ENCODE measurements at regions not wholly inside any gene's neighbourhood (a gene's known extent, or its start where the extent isn't known, plus 50 kb on each side); places are given as distances from the start of the nearest gene placed in this dataset.

DNA sequence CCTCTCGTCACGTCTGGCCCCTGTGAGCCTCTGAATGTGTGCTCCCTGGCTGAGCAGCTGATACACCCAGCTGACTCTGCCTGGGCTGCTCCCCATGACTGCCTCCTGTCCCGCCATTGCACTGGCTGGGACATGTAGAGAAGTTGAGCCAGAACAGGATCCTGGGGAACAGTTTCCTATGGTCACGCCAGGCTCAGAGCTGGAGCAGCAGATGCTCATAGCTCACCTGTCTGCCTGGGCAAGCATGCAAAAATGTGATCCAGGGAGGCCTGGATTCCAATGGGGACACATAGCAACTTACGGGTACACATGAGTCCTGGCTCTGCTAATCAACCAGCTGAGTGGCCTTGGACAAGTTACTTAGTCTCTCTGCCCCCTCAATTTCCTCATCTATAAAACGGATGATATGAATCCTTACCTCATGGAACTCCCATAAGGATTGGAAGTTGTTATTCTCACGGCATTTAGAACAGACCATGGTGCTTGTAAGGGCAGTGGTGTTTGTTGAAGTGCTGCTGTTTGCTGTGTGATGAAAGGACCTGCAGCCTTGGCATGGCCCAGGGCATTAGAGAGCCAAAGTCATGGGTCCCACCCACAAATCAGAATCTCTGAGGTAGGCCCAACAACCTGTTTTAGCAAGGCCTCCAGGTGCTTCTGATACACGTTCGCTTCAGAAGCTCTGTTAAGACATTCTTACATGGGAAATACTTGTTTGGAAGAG lies 150.3 kb upstream of the VANGL1 start:
- Mint-ChIP-seq H3K9me3 (ENCODE audit: low read depth) (no peaks in the 10 kb centered on the region), H3K27ac (no peak overlapping the region), H3K4me1 (no peaks in the 10 kb centered on the region), H3K4me3 (no peak overlapping the region), H3K36me3 (ENCODE audit: low read depth) (no peaks in the 10 kb centered on the region), H3K27me3 (peaks cover 3% of the 10 kb centered on the region)
- POLR2A ChIA-PET = no interaction called here
- intact Hi-C loops (cut with DNase I, micrococcal nuclease) = loop anchor here in 1 of 2 experiments (10.0 kb wide), 1 partner anchor 57 kb away; no protein-coding TSS in a partner anchor
- CTCF ChIA-PET = interaction anchor here (1.0 kb wide), 1 partner anchor 19 kb away, joined by 3 read pairs; no protein-coding TSS in a partner anchor
- DNase-seq (no peak), ATAC-seq (no peak)

DNA sequence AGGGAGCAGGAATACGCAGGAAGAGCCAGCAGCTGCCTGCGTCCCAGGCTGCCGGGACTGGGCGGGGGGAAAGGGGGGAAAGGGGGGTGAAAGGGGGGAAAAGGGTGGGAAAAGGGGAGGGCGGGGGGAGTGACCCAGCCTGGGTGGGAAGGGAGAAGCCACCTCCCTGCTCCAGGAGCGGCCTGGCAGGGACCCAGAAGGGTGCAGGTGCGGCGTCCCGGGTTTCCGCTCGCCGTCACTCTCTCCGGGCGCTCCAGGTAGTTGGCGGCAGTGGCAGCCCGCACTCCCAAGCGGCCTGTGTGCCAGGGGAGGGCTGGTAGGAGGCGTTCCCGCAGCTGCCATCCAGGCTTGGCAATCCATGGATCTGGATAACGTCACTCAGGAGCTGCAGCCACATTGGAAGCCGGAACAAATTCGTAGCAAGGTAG lies 141.0 kb upstream of the NGF start:
- Mint-ChIP-seq H3K9me3 (ENCODE audit: low read depth) (no peaks in the 10 kb centered on the region), H3K27me3 (peaks cover 3% of the 10 kb centered on the region), H3K27ac (no peak overlapping the region), H3K4me1 (no peaks in the 10 kb centered on the region), H3K4me3 (no peak overlapping the region), H3K36me3 (ENCODE audit: low read depth) (no peaks in the 10 kb centered on the region)
- intact Hi-C loops (cut with DNase I, micrococcal nuclease) = loop anchor here in 1 of 2 experiments (10.0 kb wide), 1 partner anchor 344 kb away; no protein-coding TSS in a partner anchor
- no peak for ATAC-seq
- ChIA-PET POLR2A (no interaction called here), CTCF (no interaction called here)
- no peak for DNase-seq

DNA sequence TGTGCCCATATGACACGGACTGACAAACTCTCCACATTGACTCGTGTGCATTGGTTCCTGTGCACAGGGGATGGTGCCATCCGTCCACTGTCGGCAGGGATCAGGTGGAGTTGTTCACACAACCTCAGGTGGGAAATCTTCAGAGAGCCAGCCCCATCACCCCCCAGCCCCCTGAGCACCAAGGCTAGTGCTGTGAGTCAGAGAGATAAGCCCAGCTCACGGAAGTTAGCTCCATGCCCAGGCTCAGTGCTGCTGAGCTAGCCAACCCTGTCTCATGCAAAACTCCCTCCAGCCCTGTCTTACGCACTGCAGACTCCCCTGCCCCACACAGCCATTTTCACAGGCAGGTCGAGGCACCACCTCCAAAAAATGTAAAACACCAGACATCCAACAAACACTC lies 139.0 kb upstream of the NGF start:
- POLR2A ChIA-PET = no interaction called here
- no peak for ATAC-seq
- H3K4me1 Mint-ChIP-seq = no peaks in the 10 kb centered on the region
- no peak for DNase-seq
- H3K27me3 Mint-ChIP-seq = peaks cover 1% of the 10 kb centered on the region
- intact Hi-C loops (cut with DNase I, micrococcal nuclease) = loop anchor here in 1 of 2 experiments (10.0 kb wide), 1 partner anchor 342 kb away; no protein-coding TSS in a partner anchor
- H3K9me3 Mint-ChIP-seq (ENCODE audit: low read depth) = no peaks in the 10 kb centered on the region
- no peaks in the 10 kb centered on the region for H3K36me3 Mint-ChIP-seq (ENCODE audit: low read depth)
- no peak overlapping the region for H3K27ac Mint-ChIP-seq
- CTCF ChIA-PET = no interaction called here
- no peak overlapping the region for H3K4me3 Mint-ChIP-seq

DNA sequence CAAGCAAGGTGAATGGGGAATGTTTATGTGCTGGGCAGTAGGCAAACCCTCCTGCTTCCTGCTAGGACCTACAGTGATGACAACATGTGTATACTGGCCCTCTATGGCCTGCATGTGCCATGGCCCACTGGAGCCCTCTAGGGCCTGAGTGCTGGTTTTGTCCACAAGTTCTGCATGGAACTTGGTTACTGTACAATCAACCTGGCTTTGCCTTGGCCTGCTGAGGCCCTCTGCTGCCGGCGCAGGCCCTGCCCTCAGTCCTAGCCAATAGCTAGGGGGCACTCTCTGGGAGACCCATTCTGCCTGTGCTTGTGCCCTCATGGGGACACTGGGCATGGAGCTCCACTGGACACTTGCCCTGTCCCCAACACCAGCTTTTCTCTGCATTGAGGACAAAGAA lies 138.6 kb upstream of the NGF start:
- DNase-seq (no peak), ATAC-seq (no peak)
- Mint-ChIP-seq H3K4me1 (no peaks in the 10 kb centered on the region), H3K36me3 (ENCODE audit: low read depth) (no peaks in the 10 kb centered on the region), H3K27ac (no peak overlapping the region), H3K9me3 (ENCODE audit: low read depth) (no peaks in the 10 kb centered on the region), H3K27me3 (peaks cover 3% of the 10 kb centered on the region), H3K4me3 (no peak overlapping the region)
- POLR2A ChIA-PET = no interaction called here
- intact Hi-C loops (cut with DNase I, micrococcal nuclease) = loop anchor here in 1 of 2 experiments (10.0 kb wide), 1 partner anchor 342 kb away; no protein-coding TSS in a partner anchor
- CTCF ChIA-PET = no interaction called here

DNA sequence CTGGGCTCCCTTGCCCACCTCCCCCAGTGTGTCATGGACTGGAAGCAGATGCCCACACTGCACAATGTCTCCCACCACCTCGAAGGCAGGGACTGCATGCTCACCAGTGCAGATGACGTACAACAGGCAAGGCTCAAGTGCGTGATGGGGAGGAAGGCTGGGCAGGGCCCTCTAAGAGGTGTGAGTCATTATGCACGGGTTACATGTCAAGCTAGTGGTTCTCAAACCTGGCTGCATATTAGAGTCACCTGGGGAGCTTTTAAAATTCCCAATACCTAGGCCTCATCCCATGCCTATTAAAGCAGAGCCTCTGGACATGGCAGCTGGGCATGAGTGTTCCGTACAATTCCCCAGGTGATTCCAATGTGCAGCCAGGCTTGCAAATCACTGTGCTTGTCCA lies 137.9 kb upstream of the NGF start:
- Mint-ChIP-seq H3K9me3 (ENCODE audit: low read depth) (no peaks in the 10 kb centered on the region), H3K27ac (no peak overlapping the region), H3K4me3 (no peak overlapping the region), H3K27me3 (peaks cover 3% of the 10 kb centered on the region), H3K4me1 (no peaks in the 10 kb centered on the region), H3K36me3 (ENCODE audit: low read depth) (no peaks in the 10 kb centered on the region)
- DNase-seq = no peak
- POLR2A ChIA-PET = no interaction called here
- ATAC-seq = no peak
- CTCF ChIA-PET = interaction anchor here (0.6 kb wide), 1 partner anchor 292 kb away, joined by 3 read pairs; no protein-coding TSS in a partner anchor
- intact Hi-C loops (cut with DNase I, micrococcal nuclease) = loop anchor here in 1 of 2 experiments (10.0 kb wide), 1 partner anchor 341 kb away; no protein-coding TSS in a partner anchor

DNA sequence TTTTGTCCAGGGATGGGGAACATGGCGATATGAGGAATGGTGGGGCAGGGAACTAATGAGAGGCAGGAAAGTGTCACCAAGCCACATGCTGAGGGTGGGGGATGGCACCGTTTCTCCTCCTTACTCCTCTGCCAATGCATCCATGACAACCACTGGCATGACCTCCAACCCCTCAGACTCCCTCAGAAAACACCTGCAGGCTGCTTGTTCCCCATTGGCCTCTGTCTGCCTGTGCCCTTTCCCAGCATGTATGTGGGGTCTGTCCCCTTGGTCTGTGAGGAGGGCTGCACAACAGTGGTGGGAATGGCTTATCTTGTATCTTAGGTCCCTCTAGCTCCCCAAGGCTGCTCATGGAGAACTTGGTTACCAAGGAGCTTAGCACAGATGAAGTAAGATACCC lies 137.2 kb upstream of the NGF start:
- Mint-ChIP-seq H3K4me3 (no peak overlapping the region), H3K4me1 (no peaks in the 10 kb centered on the region), H3K27me3 (peaks cover 3% of the 10 kb centered on the region), H3K36me3 (ENCODE audit: low read depth) (no peaks in the 10 kb centered on the region), H3K27ac (no peak overlapping the region), H3K9me3 (ENCODE audit: low read depth) (no peaks in the 10 kb centered on the region)
- POLR2A ChIA-PET = no interaction called here
- CTCF ChIA-PET = no interaction called here
- DNase-seq (no peak), ATAC-seq (no peak)
- intact Hi-C loops (cut with DNase I, micrococcal nuclease) = loop anchor here in 1 of 2 experiments (10.0 kb wide), 1 partner anchor 340 kb away; no protein-coding TSS in a partner anchor

DNA sequence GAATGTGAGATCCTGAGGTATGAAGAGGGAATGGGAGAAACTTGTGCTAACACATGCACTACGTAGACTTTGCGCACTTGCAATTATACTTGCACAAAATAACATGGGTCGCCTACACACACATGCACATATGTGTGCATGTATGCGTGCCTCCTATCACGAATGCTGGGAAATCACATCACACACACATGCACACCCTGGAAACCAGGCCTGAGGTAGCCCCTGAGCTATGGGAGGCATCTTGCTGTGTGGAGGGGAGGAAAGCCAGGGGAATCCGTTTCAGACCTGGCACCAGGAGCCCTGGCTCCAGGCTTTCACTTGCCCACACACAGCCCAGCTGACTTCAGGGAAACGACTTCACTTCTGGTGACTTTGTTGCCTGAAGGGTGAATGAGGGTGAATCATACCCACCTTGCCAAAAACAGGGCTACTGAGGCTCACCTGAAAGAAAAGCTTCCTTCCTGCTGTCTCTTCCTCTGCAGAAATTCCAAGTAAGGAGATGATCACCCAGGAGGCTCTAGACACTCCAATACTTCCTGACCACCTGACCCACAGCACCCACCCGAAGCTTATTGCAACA lies 136.0 kb upstream of the NGF start:
- H3K4me1 Mint-ChIP-seq = peaks cover 5% of the 10 kb centered on the region
- H3K4me3 Mint-ChIP-seq = no peak overlapping the region
- no peaks in the 10 kb centered on the region for H3K9me3 Mint-ChIP-seq (ENCODE audit: low read depth)
- ATAC-seq (no peak), DNase-seq (no peak)
- CTCF ChIA-PET = interaction anchor here (0.5 kb wide), 1 partner anchor 1408 kb away, joined by 4 read pairs; no protein-coding TSS in a partner anchor
- H3K36me3 Mint-ChIP-seq (ENCODE audit: low read depth) = no peaks in the 10 kb centered on the region
- POLR2A ChIA-PET = no interaction called here
- no peak overlapping the region for H3K27ac Mint-ChIP-seq
- intact Hi-C loops (cut with DNase I, micrococcal nuclease) = loop anchor here (5.0 to 10.0 kb wide), 2 partner anchors 197 to 339 kb away; no protein-coding TSS in a partner anchor
- peaks cover 3% of the 10 kb centered on the region for H3K27me3 Mint-ChIP-seq

DNA sequence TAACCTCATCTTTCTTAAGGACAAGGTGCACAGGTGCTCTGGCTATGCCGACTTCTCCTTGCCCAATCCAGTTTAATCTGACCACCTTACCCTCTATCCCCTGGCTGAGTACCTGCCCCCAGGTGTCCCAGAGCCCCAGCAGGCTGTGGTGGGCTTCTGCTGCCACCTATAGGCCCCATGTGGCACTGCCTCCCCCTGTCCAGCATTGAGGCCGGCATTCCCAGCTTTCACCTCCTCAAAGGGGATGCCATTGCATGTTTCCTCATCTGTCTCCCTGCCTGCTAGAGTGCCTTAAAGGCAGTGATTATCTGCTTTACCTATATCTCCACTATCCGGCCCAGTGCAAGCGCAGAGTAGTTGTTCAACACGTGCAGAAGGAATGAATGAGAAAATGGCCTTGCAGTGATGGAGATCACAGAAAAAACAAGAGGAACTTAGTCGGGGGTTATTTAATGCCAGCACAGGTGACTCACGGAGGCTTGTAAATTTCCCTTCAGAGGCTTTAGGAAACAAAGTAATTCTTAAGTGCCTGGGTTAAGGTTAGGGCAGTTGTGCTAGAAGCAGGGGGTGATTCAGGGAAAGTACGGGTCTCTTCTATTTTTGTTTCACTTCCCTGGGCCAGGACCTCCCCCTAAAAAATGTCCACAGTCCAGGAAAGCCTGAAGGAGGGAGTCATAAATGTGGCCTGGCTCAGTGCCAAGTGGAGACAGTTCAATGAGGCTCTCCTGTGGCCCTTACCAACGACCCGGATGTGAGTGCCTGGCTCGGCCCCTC lies 131.8 kb upstream of the NGF start:
- intact Hi-C loops (cut with DNase I, micrococcal nuclease) = loop anchor here (2.0 to 10.0 kb wide), 5 partner anchors 65 to 335 kb away; no protein-coding TSS in a partner anchor
- Mint-ChIP-seq H3K9me3 (ENCODE audit: low read depth) (no peaks in the 10 kb centered on the region), H3K27ac (no peak overlapping the region), H3K4me1 (peaks cover 5% of the 10 kb centered on the region), H3K36me3 (ENCODE audit: low read depth) (no peaks in the 10 kb centered on the region), H3K4me3 (no peak overlapping the region), H3K27me3 (peaks cover 3% of the 10 kb centered on the region)
- ChIA-PET POLR2A (no interaction called here), CTCF (interaction anchor here (0.6 to 1.4 kb wide), 11 partner anchors 19 to 1207 kb away, joined by 3 to 5 read pairs (median 3); partner anchors contain the start of gene NGF)
- peak; percentile 59 for DNase-seq
- peak; percentile 30 for ATAC-seq

DNA sequence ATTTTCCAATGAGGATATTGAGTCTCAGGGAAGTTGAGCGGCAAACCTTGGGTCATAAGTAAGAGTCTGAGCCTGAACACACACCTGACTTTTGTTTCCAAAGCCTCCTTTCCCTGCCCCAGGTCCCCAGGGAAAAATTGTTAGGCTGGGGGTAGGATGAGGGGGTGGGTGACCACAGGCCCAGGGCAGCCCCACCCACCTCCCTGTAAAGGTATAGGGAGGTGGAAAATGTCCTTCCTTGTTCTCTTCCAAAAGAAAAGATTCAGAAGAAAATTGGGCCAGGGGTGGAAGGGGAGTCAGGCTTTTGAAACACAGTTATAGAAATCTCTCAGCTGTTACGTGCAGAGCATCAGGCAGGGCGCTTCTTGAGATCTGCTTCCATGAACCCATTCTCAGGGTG lies 129.7 kb upstream of the NGF start:
- CTCF ChIA-PET = no interaction called here
- H3K36me3 Mint-ChIP-seq (ENCODE audit: low read depth) = no peaks in the 10 kb centered on the region

DNA sequence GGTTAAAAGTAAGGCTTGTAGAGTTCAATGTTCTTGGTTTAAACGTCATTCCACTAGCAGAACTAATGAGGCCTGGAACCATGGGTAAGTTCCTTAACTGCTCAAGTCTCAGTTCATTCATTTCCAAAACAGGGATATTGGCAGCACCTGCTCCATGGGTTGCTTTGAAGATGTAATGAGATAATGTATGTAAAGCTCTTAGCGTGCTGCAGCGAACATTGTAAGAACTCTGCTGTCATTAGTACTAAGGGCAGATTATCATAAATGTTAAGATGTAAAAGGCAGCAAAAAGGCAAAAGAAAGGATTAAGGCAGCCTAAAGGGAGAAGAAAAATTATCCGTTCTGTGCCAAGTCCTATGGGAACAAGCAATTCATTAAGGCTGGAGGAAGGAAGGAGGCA lies 129.1 kb upstream of the NGF start:
- intact Hi-C loops (cut with DNase I, micrococcal nuclease) = loop anchor here in 1 of 2 experiments (10.0 kb wide), 1 partner anchor 62 kb away; no protein-coding TSS in a partner anchor
- H3K36me3 Mint-ChIP-seq (ENCODE audit: low read depth) = no peaks in the 10 kb centered on the region
- peaks cover 5% of the 10 kb centered on the region for H3K4me1 Mint-ChIP-seq
- no peak overlapping the region for H3K4me3 Mint-ChIP-seq
- H3K9me3 Mint-ChIP-seq (ENCODE audit: low read depth) = no peaks in the 10 kb centered on the region
- ChIA-PET CTCF (interaction anchor here (2.2 kb wide), 1 partner anchor 329 kb away, joined by 10 read pairs; no protein-coding TSS in a partner anchor), POLR2A (no interaction called here)
- peaks cover 2% of the 10 kb centered on the region for H3K27me3 Mint-ChIP-seq
- ATAC-seq (no peak), DNase-seq (no peak)
- no peak overlapping the region for H3K27ac Mint-ChIP-seq

More for the DNA sequence above, 129.7 kb upstream of the NGF start:
- Mint-ChIP-seq H3K9me3 (ENCODE audit: low read depth) (no peaks in the 10 kb centered on the region), H3K4me3 (no peak overlapping the region), H3K27ac (no peak overlapping the region), H3K27me3 (peaks cover 2% of the 10 kb centered on the region), H3K4me1 (peaks cover 5% of the 10 kb centered on the region)
- intact Hi-C loops (cut with DNase I, micrococcal nuclease) = loop anchor here in 1 of 2 experiments (2.0 to 10.0 kb wide), 2 partner anchors 63 to 329 kb away; no protein-coding TSS in a partner anchor
- DNase-seq (no peak), ATAC-seq (no peak)
- POLR2A ChIA-PET = no interaction called here

DNA sequence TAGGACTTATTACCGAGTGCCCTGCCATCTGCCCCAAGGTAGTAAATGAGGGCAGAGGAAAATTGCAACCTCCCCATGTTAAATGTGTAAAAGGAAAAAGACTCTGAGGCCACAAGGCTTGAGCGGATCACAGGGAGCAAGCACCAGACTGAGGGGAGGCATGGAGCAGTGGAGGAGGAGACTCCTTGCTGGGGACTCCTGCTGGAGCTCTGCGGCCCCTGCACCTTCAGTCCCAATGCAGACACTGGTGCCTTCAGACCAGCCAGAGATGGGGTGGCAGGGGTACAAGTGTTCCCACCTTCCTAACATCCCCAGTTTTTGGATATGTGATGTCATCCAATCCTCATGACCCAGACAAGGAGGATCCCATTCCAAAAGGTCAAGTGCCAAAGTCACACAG lies 128.4 kb upstream of the NGF start:
- intact Hi-C loops (cut with DNase I, micrococcal nuclease) = loop anchor here in 1 of 2 experiments (10.0 kb wide), 1 partner anchor 62 kb away; no protein-coding TSS in a partner anchor
- Mint-ChIP-seq H3K36me3 (ENCODE audit: low read depth) (no peaks in the 10 kb centered on the region), H3K27me3 (no peaks in the 10 kb centered on the region), H3K4me3 (no peak overlapping the region), H3K9me3 (ENCODE audit: low read depth) (no peaks in the 10 kb centered on the region), H3K4me1 (peaks cover 5% of the 10 kb centered on the region), H3K27ac (no peak overlapping the region)
- DNase-seq (no peak), ATAC-seq (no peak)
- POLR2A ChIA-PET = no interaction called here
- CTCF ChIA-PET = interaction anchor here (2.2 kb wide), 1 partner anchor 328 kb away, joined by 10 read pairs; no protein-coding TSS in a partner anchor

Measured in activated CD4-positive, alpha-beta T cell treated with anti-CD3 and anti-CD28 coated beads for 36 hours (primary cell).